ENCODE measurements at regions not wholly inside any gene's neighbourhood (a gene's known extent, or its start where the extent isn't known, plus 50 kb on each side); places are given as distances from the start of the nearest gene placed in this dataset.

GRCh38 chr5:39702928-39703327, 278.1 kb upstream of the DAB2 start:
- DNase-seq (ENCODE audit: low read depth, low spot score): no peak
- ChIA-PET POLR2A (no interaction called here), CTCF (interaction anchor here (2.2 to 4.1 kb wide), 2 partner anchors 12 to 246 kb away, joined by 9 to 28 read pairs; no protein-coding TSS in a partner anchor)
- H3K4me3 ChIP-seq (ENCODE audit: low read depth, low read length): no peak overlapping the region
- TF ChIP-seq CTCF (IDR thresholded peaks at IDR 0.05; ENCODE audit: insufficient read depth, low read length, missing control alignments): no peak

- no peak for DNase-seq (ENCODE audit: low read depth, low spot score)
- ChIA-PET POLR2A (no interaction called here), CTCF (interaction anchor here (2.2 to 4.1 kb wide), 2 partner anchors 14 to 248 kb away, joined by 9 to 28 read pairs; no protein-coding TSS in a partner anchor)
- TF ChIP-seq CTCF (IDR thresholded peaks at IDR 0.05; ENCODE audit: insufficient read depth, low read length, missing control alignments): no peak
- no peak overlapping the region for H3K4me3 ChIP-seq (ENCODE audit: low read depth, low read length)
Measured at GRCh38 chr5:39700523-39700922, 275.7 kb upstream of the DAB2 start.

- no peak for DNase-seq (ENCODE audit: low read depth, low spot score)
- TF ChIP-seq CTCF (IDR thresholded peaks at IDR 0.05; ENCODE audit: insufficient read depth, low read length, missing control alignments): no peak
- no peak overlapping the region for H3K4me3 ChIP-seq (ENCODE audit: low read depth, low read length)
- ChIA-PET CTCF (no interaction called here), POLR2A (no interaction called here)
Measured at GRCh38 chr5:39698838-39699560, 274.2 kb upstream of the DAB2 start.

- no peak for TF ChIP-seq CTCF (IDR thresholded peaks at IDR 0.05; ENCODE audit: insufficient read depth, low read length, missing control alignments)
- POLR2A ChIA-PET: no interaction called here
- no peak for DNase-seq (ENCODE audit: low read depth, low spot score)
- CTCF ChIA-PET: no interaction called here
- no peak overlapping the region for H3K4me3 ChIP-seq (ENCODE audit: low read depth, low read length)
Measured at GRCh38 chr5:39697881-39698280, 273.1 kb upstream of the DAB2 start.

GRCh38 chr5:39696672-39697398, 272.1 kb upstream of the DAB2 start:
- no peak for TF ChIP-seq CTCF (IDR thresholded peaks at IDR 0.05; ENCODE audit: insufficient read depth, low read length, missing control alignments)
- no peak overlapping the region for H3K4me3 ChIP-seq (ENCODE audit: low read depth, low read length)
- ChIA-PET CTCF (no interaction called here), POLR2A (no interaction called here)
- DNase-seq (ENCODE audit: low read depth, low spot score): no peak

- DNase-seq (ENCODE audit: low read depth, low spot score): no peak
- CTCF ChIA-PET: no interaction called here
- POLR2A ChIA-PET: no interaction called here
- TF ChIP-seq CTCF (IDR thresholded peaks at IDR 0.05; ENCODE audit: insufficient read depth, low read length, missing control alignments): no peak
- no peak overlapping the region for H3K4me3 ChIP-seq (ENCODE audit: low read depth, low read length)
Measured at GRCh38 chr5:39691993-39692392, 267.2 kb upstream of the DAB2 start.
